ENCODE measurements at regions not wholly inside any gene's neighbourhood (a gene's known extent, or its start where the extent isn't known, plus 50 kb on each side); places are given as distances from the start of the nearest gene placed in this dataset.

GRCh38 chr9:86550401-86550800 is 196.2 kb upstream of the TUT7 start:
- H3K27ac ChIP-seq, result no peak overlapping the region
- ATAC-seq (no peak), DNase-seq (no peak)
- no peak for TF ChIP-seq CTCF (IDR thresholded peaks at IDR 0.05)
- no peaks in the 10 kb centered on the region for H3K9me3 ChIP-seq
- peaks cover 4% of the 10 kb centered on the region for H3K27me3 ChIP-seq
- no peaks in the 10 kb centered on the region for H3K4me1 ChIP-seq
- intact Hi-C loops (cut with DNase I), result no loop called here
- no peak overlapping the region for H3K4me3 ChIP-seq
- no peaks in the 10 kb centered on the region for H3K36me3 ChIP-seq

GRCh38 chr9:86549920-86550319 is 195.7 kb upstream of the TUT7 start:
- H3K27ac ChIP-seq, result no peak overlapping the region
- no peaks in the 10 kb centered on the region for H3K36me3 ChIP-seq
- intact Hi-C loops (cut with DNase I), result no loop called here
- H3K4me1 ChIP-seq, result no peaks in the 10 kb centered on the region
- no peaks in the 10 kb centered on the region for H3K27me3 ChIP-seq
- ATAC-seq, result no peak
- H3K9me3 ChIP-seq, result no peaks in the 10 kb centered on the region
- no peak for DNase-seq
- no peak overlapping the region for H3K4me3 ChIP-seq
- TF ChIP-seq CTCF (IDR thresholded peaks at IDR 0.05), result no peak

- Histone ChIP-seq H3K36me3 (no peaks in the 10 kb centered on the region), H3K27me3 (no peaks in the 10 kb centered on the region), H3K27ac (no peak overlapping the region), H3K4me1 (no peaks in the 10 kb centered on the region), H3K4me3 (no peak overlapping the region), H3K9me3 (no peaks in the 10 kb centered on the region)
- ATAC-seq (no peak), DNase-seq (no peak)
- TF ChIP-seq CTCF (IDR thresholded peaks at IDR 0.05), result no peak
- intact Hi-C loops (cut with DNase I), result no loop called here
Measured at GRCh38 chr9:86549401-86549811, 195.2 kb upstream of the TUT7 start.

- H3K27ac ChIP-seq, result no peak overlapping the region
- H3K36me3 ChIP-seq, result no peaks in the 10 kb centered on the region
- H3K4me1 ChIP-seq, result no peaks in the 10 kb centered on the region
- H3K9me3 ChIP-seq, result no peaks in the 10 kb centered on the region
- ATAC-seq (no peak), DNase-seq (no peak)
- H3K4me3 ChIP-seq, result no peak overlapping the region
- intact Hi-C loops (cut with DNase I), result no loop called here
- H3K27me3 ChIP-seq, result no peaks in the 10 kb centered on the region
- TF ChIP-seq CTCF (IDR thresholded peaks at IDR 0.05), result no peak
Measured at GRCh38 chr9:86548220-86548619, 194.0 kb upstream of the TUT7 start.

- Histone ChIP-seq H3K9me3 (no peaks in the 10 kb centered on the region), H3K4me3 (no peak overlapping the region), H3K27ac (no peak overlapping the region), H3K27me3 (no peaks in the 10 kb centered on the region), H3K36me3 (no peaks in the 10 kb centered on the region), H3K4me1 (no peaks in the 10 kb centered on the region)
- ATAC-seq, result no peak
- intact Hi-C loops (cut with DNase I), result no loop called here
- DNase-seq, result no peak
- no peak for TF ChIP-seq CTCF (IDR thresholded peaks at IDR 0.05)
Measured at GRCh38 chr9:86547571-86547970, 193.4 kb upstream of the TUT7 start.

GRCh38 chr9:86546712-86547111 is 192.5 kb upstream of the TUT7 start:
- Histone ChIP-seq H3K27me3 (no peaks in the 10 kb centered on the region), H3K4me1 (no peaks in the 10 kb centered on the region), H3K4me3 (no peak overlapping the region), H3K27ac (no peak overlapping the region), H3K9me3 (no peaks in the 10 kb centered on the region), H3K36me3 (no peaks in the 10 kb centered on the region)
- DNase-seq (no peak), ATAC-seq (no peak)
- no peak for TF ChIP-seq CTCF (IDR thresholded peaks at IDR 0.05)
- intact Hi-C loops (cut with DNase I), result no loop called here

Data from upper lobe of right lung (tissue), 1 donor.